Gastroesophageal sphincter (tissue), 3 donors: ENCODE measurements at regions not wholly inside any gene's neighbourhood (a gene's known extent, or its start where the extent isn't known, plus 50 kb on each side); places are given as distances from the start of the nearest gene placed in this dataset.

Source experiments
- CTCF ChIP-seq, 4 experiments: fragments of 200-600 bp in 2 of 4; fragments of 450-650 bp in 2 of 4; sonication (generic) in 1 of 4; IDR thresholded peaks; one replicate each; pipeline ENCODE4 v1.5.1; 2017 to 2019; ENCODE audit warnings: antibody characterized with exemption in 4 of 4, mild to moderate bottlenecking in 2 of 4, moderate library complexity in 2 of 4
- POLR2A ChIP-seq, 2 donors: fragments of 450-650 bp; IDR thresholded peaks; one replicate each; pipeline ENCODE4 v1.6.1; 2017; ENCODE audit warnings: antibody characterized with exemption in 2 of 2, mild to moderate bottlenecking in 2 of 2, moderate library complexity in 1 of 2
- POLR2AphosphoS5 ChIP-seq: sonication (generic); formaldehyde crosslinking; IDR thresholded peaks from one replicate; pipeline ENCODE4 v1.6.1; 2017; ENCODE audit warnings: antibody characterized with exemption

- TF ChIP-seq POLR2A (IDR thresholded peaks at IDR 0.05): no peak
- no peak for TF ChIP-seq CTCF (IDR thresholded peaks at IDR 0.05)
- no peak for TF ChIP-seq POLR2AphosphoS5
These were observed 84.9 kb upstream of the CEP78 start for GRCh38 chr9:78150983-78151356.
